ENCODE measurements at regions not wholly inside any gene's neighbourhood (a gene's known extent, or its start where the extent isn't known, plus 50 kb on each side); places are given as distances from the start of the nearest gene placed in this dataset.
"Not testable (repeated sequence)": the region's sequence is repeated elsewhere in the genome, so short reads cannot be mapped to it uniquely, and the experiment has no call there.

GRCh38 chr5:102591650-102592049, 92.8 kb upstream of the SLCO6A1 start (continued):
- TF ChIP-seq BACH1 (IDR thresholded peaks at IDR 0.05; ENCODE audit: low read length) (no peak), FOSL1 (IDR thresholded peaks at IDR 0.05; ENCODE audit: insufficient read depth, low read depth, low read length) (no peak), SIN3A (conservative IDR thresholded peaks at IDR 0.05 in 1 of 2, IDR thresholded peaks at IDR 0.05 in 1 of 2; ENCODE audit: low read depth in 1 of 2, low read length in 2 of 2) (no peak), HDAC6 (IDR thresholded peaks at IDR 0.05; ENCODE audit: low read depth, low read length) (no peak)

- FAIRE-seq; H3K79me1 ChIP-seq (ENCODE audit: low read depth, low read length); H3K56ac ChIP-seq (replicated peaks; ENCODE audit: insufficient read length, low read depth, low read length); POLR2A ChIA-PET (ENCODE audit: partially characterized antibody); H2BK15ac ChIP-seq (ENCODE audit: low read length); H2BK12ac ChIP-seq (ENCODE audit: low read depth, low read length); H3K4me2 ChIP-seq (ENCODE audit: insufficient read depth in 1 of 2, low read depth in 2 of 2, low read length in 2 of 2); H2BK20ac ChIP-seq (ENCODE audit: low read length); H3K9ac ChIP-seq (replicated peaks in 1 of 4; ENCODE audit: extremely low read depth in 1 of 4, low read depth in 3 of 4, low read length in 3 of 4); H2AK5ac ChIP-seq (ENCODE audit: low read depth, low read length); H4K20me1 ChIP-seq (replicated peaks in 1 of 2; ENCODE audit: control insufficient read depth in 1 of 2, insufficient read depth in 2 of 2, low read length in 2 of 2); H3K9me3 ChIP-seq (ENCODE audit: insufficient read depth in 2 of 2, low read depth in 1 of 2, low read length in 1 of 2); H4K5ac ChIP-seq (ENCODE audit: insufficient read length, low read depth, low read length); H3K4me1 ChIP-seq (replicated peaks in 1 of 4; ENCODE audit: control insufficient read depth in 3 of 4, insufficient read depth in 4 of 4, low read length in 3 of 4); H3K27ac ChIP-seq (ENCODE audit: low read depth, low read length); H3K14ac ChIP-seq (ENCODE audit: insufficient read length); H3K79me2 ChIP-seq (ENCODE audit: control insufficient read depth in 1 of 2, insufficient read depth in 2 of 2, low read length in 2 of 2); H2BK120ac ChIP-seq (replicated peaks; ENCODE audit: low read depth, low read length); DNase-seq (ENCODE audit: low read depth in 1 of 2, low spot score in 2 of 2); H3K4ac ChIP-seq (replicated peaks; ENCODE audit: insufficient read length, low read depth, low read length); H4K8ac ChIP-seq (ENCODE audit: extremely low read depth, insufficient read depth, low read length); H3K23ac ChIP-seq (ENCODE audit: insufficient read length); H3K23me2 ChIP-seq (ENCODE audit: low read depth, low read length); H2AFZ ChIP-seq (ENCODE audit: low read length); H3K18ac ChIP-seq (ENCODE audit: extremely low read depth, low read length); H3K36me3 ChIP-seq (ENCODE audit: control insufficient read depth in 2 of 4, insufficient read depth in 4 of 4, low read length in 3 of 4); H3K27me3 ChIP-seq (replicated peaks in 1 of 4; ENCODE audit: control insufficient read depth in 3 of 4, extremely low read depth in 1 of 4, insufficient read depth in 3 of 4, low read length in 3 of 4); H4K91ac ChIP-seq (replicated peaks; ENCODE audit: insufficient read length, low read length); H3K4me3 ChIP-seq (ENCODE audit: extremely low read depth in 1 of 4, insufficient read depth in 2 of 4, low read depth in 3 of 4, low read length in 4 of 4); H2BK5ac ChIP-seq (ENCODE audit: low read depth, low read length): not testable (repeated sequence)
- WGBS, 2 experiments (ENCODE audit: extremely low coverage in 1 of 2, insufficient coverage in 1 of 2, insufficient read length in 1 of 2, insufficient replicate concordance in 2 of 2, low coverage in 1 of 2, low lambda C conversion rate in 2 of 2, missing lambda C conversion rate in 1 of 2): 89% methylated on average over 3 of the region's 3 CpGs; no CpG with 5 or more reads in 1 of the 2 experiments
- CTCF ChIA-PET (ENCODE audit: partially characterized antibody): interaction anchor here (1.7 kb wide), 1 partner anchor 11 kb away, joined by 4 read pairs; no protein-coding TSS in a partner anchor
Measured at GRCh38 chr5:102592586-102592985, 93.8 kb upstream of the SLCO6A1 start.
